ENCODE measurements at regions not wholly inside any gene's neighbourhood (a gene's known extent, or its start where the extent isn't known, plus 50 kb on each side); places are given as distances from the start of the nearest gene placed in this dataset.

DNA sequence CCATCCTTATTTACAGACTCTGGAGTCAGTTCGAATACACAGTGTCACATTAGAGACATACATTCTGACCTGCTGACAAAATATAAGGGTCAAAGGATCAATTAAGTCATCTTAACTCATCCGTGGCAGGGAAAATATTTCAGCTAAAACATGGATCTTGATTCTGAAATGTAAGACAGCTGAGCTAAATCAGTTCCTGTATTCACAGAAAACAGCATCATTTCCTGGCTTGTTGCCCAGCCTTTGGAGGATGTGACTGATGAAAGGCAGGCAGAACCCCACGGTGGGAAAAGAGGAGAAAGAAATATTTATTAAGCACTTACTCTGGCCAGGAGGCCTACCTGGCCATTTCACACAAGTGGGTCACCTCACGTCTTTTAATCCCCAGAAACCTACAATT is 101.9 kb downstream of the GAS2L3 start:
- DNase-seq = peak; percentile 57

GRCh38 chr12:100681074-100681473 is 107.6 kb downstream of the GAS2L3 start:
- no peak for DNase-seq

GRCh38 chr12:100682178-100682577 is 108.7 kb downstream of the GAS2L3 start:
- no peak for DNase-seq

DNA sequence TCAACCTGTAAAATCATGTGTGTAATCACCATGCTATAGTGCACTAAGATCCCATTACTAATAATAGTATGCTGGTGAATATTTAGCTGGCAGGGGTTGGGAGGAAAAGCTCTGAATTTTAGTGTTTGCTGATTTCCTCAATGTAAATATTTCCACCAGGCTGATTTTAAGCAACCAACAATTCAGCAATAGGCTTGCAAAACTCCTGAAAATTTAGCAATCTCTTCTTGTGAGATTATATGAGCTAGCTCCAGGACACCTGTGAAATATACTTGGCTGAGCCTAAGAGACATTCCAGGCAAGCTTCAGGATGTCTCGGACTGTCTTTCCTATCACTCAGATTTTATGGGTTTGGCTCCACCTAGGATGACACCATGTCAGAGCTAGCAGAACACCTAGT is 106.9 kb upstream of the ANO4 start:
- no peak for DNase-seq

GRCh38 chr12:100688451-100688864 is 106.1 kb upstream of the ANO4 start:
- no peak for DNase-seq

DNA sequence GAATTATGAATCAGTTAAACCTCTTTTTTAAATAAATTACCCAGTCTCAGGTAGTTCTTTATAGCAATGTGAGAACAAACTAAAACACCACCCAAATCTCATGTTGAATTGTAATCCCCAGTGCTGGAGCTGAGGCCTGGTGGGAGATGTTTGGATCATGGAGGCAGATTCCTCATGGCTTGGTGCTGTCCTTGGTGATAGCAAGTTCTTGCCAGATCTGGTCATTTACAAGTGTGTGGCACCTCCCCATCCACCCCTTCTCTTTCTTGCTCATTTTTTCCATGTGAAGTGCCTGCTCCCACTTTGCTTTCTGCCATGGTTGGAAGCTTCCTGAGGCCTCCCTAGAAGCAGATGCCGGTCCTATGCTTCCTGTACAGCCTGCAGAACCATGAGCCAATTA is 102.1 kb upstream of the ANO4 start:
- no peak for DNase-seq

DNA sequence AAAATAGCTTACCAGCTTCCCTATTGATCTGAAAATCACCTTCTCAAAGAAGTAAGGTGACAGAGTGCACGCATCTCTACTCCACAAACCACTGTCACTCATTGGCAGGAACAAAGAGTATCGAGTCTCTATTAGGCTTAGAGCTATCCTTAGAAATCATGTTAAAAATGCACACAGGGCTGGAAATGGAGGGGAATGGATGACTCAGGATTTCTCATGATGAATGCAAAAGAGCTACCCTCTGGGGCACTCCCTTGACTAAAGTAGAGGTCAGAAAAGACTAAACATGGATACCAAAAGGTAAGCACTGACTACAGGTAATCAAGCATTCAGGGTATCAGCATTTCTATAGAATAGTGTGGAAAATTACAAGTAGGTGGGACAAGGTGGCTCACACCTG is 96.1 kb upstream of the ANO4 start:
- no peak for DNase-seq

DNA sequence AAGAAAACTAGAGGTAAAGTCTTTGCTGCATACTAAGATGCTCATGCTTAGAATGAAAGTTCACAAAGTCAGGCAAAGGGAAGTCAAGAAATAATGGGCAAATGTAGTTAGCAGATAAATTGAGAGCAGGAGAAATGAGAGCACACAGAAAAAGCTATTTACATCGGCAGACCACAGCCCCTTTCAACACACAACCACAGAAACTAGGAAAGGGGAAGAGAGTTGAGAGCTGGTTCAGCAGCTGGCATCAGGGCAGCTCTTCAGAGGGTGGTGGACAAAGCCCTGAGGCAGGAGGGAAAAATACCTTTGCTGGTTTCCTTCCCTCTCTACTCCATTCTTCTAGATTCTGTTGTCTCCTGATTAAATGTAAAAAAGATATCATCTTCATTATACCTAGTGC is 95.4 kb upstream of the ANO4 start:
- DNase-seq = no peak

GRCh38 chr12:100703337-100703736 is 91.2 kb upstream of the ANO4 start:
- no peak for DNase-seq

- no peak for DNase-seq
Measured at GRCh38 chr12:100703868-100704267, 90.7 kb upstream of the ANO4 start.

DNA sequence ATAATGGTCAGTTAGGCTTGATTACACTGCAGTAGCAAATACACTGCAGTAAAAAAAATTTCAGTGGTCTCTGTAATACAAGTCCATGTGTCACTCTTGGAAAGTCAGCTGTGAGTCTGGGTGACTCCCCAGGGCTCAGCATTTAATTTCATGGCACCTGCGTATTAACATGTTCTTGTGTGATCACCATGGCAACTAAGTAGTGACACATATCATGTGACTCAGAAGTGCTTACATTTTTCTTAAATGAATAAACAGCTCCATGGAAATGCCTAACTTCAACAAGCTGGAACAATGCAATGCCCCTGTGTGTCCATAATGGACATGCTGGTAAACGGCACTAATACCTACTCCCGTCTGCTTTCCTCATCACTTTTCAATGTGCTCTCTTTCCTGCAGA is 88.5 kb upstream of the ANO4 start:
- DNase-seq = peak; percentile 62

- no peak for DNase-seq
Measured at GRCh38 chr12:100708591-100708990, 86.0 kb upstream of the ANO4 start.

DNA sequence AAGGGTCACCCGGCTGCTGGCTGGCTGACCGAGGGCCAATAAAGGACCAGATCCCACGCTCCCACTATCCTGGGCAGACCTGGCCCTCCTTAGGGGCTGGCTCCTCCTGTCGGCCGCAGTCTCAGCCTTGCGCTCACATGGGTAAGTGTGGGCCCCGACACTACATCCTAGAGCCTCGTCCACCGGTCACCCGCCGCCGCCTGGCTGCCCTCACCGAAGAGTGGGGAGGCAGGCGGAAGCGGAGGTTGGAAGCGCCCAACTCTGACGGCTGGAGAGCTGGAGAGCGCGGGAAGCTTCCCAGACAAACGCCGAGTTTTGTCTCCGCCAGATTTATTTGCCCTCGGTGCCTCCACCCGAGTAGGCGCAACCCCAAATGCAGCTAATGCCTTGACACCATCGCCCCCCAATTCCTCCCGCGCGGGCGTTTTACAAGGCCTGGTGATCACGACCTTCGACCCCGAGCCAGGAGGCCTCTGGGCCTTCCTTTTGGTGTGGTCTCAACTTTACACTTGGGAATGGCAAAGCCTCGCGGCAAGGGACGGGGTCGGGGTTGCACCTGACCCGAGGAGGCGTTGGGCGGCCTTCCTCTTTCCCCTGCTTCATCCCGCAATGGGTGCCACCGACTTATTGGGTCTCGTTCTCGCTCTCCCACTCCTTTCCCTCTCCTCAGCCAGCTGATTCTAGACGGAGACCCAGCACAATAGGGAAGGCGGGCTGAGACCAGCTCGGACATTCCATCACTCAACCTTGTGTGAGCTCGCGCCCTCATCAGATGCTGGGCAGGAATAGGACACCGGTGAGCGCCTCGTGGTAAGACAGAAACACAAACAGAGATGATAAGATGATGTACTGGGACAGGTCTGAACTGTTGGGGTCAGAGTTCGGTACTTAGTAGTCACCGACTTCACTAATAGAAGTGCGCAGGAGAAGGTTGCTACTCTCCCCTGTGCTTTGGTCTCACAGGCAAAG is 78.3 kb upstream of the ANO4 start:
- DNase-seq = no peak

GRCh38 chr12:100716945-100717732 is 77.4 kb upstream of the ANO4 start:
- peak; percentile 57 for DNase-seq

DNA sequence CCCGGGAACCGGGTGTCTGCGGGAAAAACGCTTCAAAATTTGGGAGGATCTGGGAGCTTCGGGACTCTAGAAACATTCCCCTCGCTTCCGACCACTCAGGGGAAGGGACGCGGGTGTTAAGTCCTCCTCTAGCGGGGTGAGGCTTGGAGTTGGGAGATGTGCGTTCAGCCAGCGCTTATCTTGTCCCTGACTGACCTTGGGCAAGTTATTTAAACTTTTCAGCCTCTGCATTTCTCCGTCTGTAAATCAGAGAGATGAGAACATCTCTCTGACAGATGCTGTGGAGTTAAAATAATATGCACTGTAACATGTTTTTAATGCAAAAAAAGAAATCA is 76.9 kb upstream of the ANO4 start:
- DNase-seq = no peak

DNA sequence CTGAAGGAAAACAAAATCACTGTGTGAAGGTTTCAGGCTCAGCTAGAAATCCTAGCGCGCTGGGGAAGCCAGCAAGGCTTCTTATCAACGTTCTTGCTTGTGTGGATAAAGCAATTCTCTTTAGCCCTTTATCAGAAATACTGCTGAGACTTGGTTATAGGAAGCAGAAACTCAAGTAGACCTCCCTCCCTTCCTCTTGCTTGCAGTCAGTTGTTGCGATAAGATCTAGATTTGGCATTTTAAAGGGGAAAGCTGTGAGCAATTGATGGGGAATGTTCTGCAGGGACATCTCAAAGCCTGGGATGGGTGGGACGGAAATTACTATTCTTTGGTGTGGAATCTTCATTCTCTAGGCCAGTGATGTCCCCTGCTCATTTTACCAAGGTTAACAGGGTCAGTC is 76.4 kb upstream of the ANO4 start:
- no peak for DNase-seq

DNA sequence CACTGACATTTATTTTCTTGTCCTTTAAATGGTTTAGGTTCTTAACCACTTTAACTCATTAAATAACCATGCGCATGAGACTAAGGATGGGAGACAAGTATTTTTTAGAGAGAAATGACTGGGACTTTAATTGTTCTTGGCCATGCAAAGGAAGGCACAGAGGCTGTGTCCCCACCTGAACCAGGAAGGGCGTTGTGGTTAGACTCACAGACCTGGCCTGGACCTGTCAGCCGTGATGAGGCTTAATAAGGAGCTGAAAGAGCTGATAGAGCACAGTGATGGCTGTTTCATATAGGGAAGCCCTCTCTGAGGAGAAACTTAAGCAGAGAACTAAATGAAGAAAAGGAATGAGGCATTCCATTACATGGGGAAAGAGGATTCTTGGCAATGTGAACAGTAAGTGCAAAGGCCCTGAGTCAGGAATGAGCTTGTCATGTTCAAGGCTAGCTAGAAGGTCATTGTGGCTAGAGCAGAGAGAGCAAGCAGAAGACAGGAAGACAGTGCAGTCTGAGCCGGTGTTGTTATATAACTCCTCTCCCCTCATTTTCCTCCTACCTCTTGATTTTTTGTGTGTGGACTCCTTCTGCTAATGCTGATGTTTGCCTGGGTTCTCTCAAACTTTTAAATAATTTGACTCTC is 74.4 kb upstream of the ANO4 start:
- DNase-seq = no peak

- peak; percentile 57 for DNase-seq
Measured at GRCh38 chr12:100721169-100721568, 73.4 kb upstream of the ANO4 start.

DNA sequence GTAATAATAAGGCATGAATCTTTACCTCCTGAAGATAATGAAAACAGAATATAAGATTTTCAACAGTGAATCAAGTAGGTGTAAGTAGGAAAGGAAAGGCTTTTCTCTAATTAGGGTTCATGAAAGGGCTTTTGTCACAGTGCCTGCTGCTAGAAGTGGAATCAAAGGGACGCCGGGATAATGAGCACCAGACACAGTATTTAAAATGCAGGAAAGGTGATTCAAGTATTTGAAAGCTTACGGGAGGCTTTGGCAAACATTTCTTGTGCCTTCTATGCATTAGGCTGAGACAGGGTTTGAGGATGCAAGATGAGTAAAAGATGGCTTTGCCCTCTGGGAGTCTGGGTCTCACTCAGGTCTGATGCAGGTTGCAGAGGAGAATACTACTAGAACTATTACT is 70.5 kb upstream of the ANO4 start:
- no peak for DNase-seq

DNA sequence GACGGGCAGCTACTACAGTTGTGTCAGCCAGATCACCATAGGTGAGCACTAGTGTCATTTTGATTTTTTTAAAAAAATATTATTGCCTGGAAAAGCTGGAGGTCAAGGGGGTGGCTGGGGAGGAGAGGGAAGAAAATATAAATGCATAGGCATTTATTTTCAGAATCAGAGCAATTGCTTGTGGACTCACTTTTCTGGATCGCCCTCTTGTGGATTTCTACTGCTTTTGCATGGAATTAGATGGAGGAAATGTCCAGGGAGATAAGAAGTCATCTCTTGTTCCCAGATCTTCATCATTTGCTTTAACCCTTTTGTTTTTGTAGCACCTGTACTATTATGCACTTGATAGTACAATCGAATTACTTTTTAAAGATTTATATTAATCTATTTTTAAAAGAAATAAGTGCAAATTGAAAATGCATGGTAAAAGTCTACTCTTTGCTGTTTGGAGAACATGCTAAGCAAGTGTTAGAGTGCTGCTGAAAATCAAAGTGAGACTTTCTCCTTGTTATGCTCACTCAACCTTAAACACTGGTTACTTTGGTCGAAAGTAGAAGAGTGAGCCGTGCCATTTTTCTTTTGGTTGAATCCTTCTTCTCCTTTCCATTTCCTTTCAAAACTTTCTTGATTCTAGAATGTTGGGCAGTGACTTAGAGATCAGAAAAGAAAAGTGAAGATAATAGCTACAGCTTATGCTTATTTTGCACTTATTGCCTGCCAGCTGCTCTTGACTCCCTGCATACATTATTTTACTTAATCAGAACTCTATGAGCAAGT is 60.6 kb upstream of the ANO4 start:
- peak; percentile 44 for DNase-seq

GRCh38 chr12:100737168-100737567 is 57.4 kb upstream of the ANO4 start:
- DNase-seq = no peak

GRCh38 chr12:100738086-100738485 is 56.5 kb upstream of the ANO4 start:
- no peak for DNase-seq

Measured in NCI-H2171 (cell line).